Activated naive CD4-positive, alpha-beta T cell treated with Interleukin-2 at 50 U/mL for 16 hours (primary cell): ENCODE measurements at regions not wholly inside any gene's neighbourhood (a gene's known extent, or its start where the extent isn't known, plus 50 kb on each side); places are given as distances from the start of the nearest gene placed in this dataset.
"Not testable (repeated sequence)": the region's sequence is repeated elsewhere in the genome, so short reads cannot be mapped to it uniquely, and the experiment has no call there.

Experiments used
- DNase-seq: peaks from one replicate; pipeline ENCODE4 v3.0.0-alpha.2; 2020

DNA sequence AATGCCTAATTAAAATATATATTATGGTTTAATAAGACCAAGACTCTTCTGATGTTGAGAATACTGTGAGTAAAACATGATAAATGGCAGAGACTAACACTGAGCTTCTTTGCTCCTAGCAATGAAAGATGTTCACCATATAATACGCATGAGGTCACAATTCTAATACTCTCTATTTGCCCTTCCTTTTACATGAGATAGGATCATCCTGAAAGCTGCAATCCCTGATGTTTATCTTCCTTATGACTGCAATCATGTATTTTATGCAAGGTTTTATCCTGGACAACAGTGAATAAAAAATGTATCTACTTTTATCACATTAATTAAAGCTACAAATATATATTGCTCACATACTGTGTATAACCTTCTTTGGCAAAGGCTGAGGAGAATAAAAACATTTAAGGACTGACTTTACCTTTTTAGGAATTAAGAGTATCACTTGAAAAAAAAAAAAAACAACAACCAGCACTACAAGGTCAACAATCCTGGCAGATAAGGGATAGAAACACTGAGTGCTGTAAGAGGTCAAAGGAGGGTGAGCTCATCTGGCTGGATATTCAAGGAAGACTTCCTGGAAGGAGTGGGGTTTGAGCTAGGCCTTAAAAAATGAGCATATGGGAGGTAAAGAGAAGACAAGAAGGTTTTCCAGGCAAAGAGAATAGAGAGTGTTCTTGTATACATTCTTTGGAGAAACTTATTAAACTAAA is 99.9 kb downstream of the AREG start:
- DNase-seq: no peak

DNA sequence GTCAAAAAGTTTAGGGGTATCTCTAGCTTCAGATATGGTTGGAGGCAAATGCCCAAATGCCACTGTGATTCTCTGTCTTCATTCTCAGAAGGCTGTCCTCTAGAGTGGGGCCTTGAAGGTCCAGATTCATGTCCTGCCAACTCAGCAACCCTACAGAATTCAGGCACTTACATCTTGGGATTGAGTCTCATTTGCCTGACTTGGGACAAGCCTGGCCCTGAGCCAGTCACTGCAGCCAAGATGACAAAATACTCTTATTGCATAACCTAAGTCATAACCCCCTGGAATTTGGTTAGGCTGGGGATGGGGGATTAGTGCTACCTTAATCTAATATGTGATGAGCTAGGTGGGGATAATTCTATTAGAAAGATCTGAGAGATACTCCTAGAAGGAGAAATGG is 100.5 kb downstream of the AREG start:
- no peak for DNase-seq

DNA sequence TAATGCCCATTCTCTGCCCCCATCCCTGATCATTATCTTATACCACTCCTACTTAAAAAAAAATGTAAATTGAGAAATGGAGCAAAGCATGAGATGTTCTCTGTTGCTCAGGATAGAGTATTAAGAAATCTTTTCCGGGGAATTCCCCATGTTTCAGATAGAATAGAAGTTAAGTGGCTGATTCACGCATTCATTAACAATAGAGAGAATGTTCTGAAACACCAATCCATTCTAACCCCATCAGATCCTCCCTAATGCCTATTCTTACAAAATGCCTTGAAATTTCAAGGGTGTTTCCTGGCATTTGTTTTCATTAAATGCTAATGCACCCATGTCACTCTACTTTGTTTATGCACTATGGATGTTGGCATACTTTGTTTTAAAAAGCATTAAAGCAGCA is 101.1 kb downstream of the AREG start:
- DNase-seq: no peak

DNA sequence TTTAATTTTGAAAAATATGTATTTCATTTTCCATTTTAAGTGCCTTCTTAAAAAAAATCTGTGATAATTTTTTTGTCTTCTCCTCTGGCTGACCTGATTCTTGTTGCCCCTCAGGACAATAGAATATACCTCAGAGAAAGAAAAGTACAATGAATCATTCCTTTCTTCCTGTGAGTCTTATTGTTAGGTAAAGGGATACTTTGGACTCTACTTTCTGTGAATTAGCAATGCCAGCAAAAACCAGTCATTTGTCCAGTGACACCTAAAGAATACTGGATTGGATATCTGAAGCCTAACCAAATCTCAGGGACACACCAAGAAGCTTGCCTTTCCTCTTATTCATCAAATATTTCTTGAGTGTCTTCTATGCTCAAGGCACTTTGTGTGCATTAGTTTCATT is 102.1 kb downstream of the AREG start:
- DNase-seq: no peak

DNA sequence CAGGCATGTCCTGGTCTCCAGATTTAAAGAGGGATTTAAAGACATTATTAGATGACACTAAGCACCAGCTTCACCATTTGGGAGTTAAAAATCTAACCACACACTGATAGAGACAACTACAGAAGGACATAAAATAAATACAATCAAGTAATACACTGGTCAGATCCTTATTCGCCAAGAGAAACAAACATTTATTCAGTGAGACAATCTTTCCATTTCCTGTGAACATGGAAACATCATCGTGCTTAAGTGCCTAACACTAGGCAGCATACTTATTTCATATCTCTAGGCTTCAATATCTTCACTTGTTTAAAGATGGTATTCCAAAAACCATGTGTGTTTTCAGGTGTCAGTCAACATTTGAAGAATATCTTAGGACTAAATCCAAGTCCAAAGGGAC is 103.6 kb downstream of the AREG start:
- no peak for DNase-seq

DNA sequence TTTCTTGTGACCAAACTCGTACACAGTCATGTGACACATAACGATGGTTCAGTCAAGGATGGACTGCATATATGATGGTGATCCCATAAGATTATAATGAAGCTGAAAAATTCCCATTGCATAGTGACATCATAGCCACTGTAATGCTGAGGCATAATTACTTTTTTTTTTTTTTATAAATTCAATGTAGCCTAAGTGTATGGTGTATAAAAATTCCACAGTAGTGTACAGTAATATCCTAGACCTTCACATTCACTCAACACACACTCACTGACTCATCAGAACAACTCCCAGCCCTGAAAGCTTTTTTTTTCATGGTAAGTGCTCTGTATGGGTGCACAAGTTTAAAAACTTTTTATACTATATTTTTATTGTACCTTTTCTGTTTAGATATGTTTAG is 105.0 kb downstream of the AREG start:
- DNase-seq: no peak

DNA sequence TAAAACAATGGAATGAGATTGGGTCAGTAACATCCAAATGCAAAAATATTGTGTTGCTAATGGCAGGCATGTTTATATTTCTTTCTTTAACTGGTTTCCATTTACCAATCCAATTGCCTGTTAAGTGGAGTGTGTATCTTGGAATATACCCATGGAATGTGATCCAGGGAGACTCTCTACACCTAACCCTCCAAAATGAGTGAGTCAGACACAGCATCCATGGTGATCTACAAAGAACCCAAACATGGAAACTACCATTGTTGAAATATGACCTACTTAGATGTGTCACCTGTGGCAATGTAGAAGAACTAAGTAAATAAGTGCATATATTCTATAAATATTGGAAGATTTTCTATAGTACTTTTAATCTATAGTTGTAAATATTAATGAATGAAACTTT is 110.3 kb downstream of the AREG start:
- DNase-seq: no peak

DNA sequence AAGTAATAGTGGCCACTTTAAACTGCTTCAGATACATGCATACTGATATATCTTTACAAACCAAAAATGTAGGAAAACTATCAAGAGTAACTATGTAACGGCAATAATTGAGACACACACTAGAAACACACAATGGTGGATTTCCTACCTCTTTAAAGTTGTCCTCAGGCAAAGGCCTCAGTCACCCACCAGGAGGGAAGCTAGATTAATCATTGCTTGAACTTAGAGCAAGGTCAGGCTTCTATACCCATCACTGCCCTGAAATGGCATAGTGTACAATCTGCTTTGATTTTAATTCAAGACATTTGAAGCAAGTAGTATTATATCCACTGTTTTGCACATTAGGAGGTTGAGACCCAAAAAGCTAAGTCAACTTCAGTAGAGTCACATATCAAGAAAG is 110.9 kb downstream of the AREG start:
- DNase-seq: no peak

DNA sequence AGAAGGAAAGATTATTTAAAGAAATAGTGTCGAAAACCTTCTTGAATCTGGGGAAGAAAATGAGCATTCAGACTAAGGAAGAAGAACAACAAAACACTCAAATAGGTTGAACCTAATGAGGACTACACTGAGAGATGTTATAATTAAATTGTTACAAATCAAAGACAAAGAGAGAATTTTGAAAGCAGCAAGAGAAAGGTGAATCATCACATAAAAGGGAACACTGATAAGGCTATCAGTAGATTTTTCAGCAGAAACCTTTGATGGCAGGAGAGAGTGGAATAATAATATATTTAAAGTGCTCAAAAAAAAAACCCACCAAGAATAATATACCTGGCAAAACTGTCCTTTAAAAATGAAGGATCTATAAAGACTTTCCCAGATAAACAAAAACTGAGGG is 114.9 kb downstream of the AREG start:
- no peak for DNase-seq

DNA sequence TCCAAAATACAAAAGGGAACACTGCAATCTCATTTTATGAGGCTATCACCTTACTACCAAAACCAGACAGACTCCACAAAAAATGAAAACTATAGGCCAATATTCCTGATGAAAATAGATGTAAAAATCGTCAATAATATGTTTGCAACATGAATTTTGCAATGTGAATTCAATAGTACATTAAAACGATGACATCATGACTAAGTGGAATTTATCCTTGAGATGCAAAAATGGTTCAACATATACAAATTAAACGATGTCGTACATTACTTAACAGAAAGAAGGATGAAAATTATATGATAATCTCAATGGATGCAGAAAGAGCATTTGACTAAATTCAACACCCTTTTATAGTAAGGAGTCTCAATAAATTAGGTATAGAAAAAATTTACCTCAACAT is 123.0 kb downstream of the AREG start:
- DNase-seq: no peak

DNA sequence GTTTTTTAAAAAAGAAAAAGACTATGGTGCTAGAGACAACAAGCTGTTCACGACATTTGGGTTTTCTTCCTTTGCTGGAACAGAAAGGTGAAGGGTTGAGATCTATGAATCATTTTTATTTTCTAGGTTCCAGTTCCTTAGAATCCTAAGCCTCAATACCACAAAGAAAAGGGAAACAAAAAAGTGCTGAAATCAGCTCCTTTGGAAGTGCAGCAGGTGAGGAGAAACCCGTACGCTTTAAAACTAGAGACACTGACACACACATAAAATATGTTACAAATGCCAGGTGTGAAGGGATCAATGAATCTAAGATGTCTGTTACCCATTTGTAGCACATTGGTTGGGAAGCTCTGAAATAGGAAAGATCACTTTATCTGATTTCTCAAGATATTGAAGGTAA is 125.2 kb downstream of the AREG start:
- DNase-seq: no peak

DNA sequence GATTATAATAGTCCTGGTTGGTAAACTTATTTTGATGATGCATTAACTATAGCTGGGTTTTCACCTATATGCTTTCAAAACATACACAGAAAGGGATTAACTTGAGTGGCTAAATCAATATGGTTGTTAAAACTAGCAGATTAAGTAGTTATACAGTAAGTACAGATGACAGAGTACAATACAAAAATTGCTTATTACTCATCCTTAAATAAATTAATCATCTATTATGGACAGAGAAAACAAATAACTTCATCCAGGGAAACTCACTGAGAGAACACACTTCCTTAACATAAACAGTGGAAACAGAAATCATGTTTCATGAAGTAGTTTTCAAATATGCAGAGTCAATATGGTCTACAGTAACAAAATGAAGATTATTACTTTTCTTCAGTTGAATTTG is 133.4 kb downstream of the AREG start:
- no peak for DNase-seq

DNA sequence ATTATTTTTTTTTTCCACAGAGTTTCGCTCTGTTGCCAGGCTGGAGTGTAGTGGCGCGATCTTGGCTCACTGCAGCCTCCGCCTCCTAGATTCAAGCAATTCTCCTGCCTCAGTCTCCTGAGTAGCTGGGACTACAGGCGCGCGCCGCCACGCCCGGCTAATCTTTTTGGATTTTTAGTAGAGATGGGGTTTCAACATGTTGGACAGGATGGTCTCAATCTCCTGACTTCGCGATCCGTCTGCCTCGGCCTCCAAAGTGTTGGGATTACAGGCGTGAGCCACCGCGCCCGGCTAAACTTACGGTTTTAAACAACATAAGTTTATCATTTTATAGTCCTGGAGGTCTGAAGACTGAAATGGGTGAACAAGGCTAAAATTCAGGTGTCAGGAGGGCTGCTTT is 133.9 kb downstream of the AREG start:
- not testable (repeated sequence) for DNase-seq

DNA sequence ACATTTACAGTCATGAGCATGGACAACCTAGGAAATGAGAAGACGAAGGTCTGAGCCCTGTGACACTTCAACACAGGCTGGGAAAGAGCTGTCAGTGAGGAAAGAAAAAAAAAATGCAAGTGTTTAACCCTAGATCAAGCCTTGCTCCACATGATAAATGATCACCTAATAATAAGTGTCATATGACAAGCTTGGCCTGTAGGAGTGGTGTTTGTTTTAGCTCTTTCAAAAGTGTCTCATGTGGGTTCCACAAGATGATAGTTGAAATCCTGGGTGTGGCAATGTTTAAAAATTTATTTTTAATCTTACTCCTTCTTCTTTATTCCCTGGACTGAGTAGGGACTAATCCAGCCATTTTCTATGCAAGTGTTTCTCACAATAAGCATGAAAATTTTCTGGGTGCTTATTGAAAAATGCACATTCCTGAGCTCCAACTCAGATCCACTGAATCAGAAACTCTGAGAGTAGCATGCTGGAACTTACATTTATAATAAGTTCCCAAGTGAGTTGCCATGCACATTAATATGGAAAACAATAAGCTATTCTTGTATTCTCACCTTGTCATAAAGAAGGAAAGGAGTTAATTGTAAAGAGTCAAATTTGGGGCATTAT is 138.3 kb downstream of the AREG start:
- DNase-seq: no peak

DNA sequence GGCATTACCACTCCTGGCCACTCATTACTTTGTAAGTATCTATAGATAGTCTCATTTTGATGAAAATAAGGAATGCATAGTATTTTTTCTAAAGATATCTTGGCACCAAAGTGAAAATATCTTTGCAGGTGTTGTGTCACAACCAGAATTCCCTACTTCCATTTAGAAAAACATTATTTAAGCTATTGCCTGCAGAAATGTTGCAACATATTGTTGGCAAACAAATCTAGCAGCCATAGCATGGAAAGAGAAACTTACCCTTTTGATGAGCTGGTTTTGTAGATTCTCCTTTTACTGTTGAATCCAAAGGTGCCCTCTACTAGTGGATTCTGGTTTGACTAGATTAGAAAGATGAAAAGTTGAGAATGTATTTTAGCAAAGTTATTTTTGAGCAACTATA is 138.8 kb downstream of the AREG start:
- DNase-seq: no peak

DNA sequence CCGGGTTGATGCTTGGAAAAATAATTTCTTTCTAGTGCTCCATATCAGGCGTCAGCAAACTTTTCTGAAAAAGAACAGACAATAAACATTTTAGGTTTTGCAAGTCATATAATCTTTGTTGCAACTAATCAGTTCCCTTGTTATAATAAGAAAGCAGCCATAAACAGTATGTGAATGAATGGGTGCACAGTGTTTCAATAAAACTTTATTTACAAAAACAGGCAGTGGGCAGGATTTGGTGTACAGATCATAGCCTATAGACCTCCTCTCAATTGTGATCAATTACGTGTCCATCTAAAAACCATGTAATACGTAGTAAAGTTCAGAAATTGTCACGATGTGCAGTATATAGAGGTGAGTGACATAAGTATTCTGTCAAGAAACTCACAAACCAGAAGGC is 143.4 kb downstream of the AREG start:
- no peak for DNase-seq

DNA sequence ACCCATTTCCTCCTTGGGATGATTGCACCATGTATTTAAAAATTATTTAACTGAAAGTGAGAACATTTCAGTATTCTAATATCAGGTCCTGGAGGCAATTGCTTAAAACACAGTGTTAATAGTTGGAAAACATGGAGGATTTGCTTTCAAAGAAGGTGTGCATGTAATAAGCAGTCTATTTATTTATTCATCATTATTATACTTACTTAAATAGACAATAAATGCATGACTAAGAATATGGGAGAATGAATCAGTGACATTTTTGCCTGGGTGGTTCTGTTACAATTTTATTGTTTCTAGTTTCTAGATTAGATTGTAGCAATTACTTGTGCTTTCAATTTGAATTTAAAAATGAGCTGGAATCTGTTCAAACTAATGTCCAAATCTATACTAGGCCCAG is 145.5 kb downstream of the AREG start:
- DNase-seq: no peak

DNA sequence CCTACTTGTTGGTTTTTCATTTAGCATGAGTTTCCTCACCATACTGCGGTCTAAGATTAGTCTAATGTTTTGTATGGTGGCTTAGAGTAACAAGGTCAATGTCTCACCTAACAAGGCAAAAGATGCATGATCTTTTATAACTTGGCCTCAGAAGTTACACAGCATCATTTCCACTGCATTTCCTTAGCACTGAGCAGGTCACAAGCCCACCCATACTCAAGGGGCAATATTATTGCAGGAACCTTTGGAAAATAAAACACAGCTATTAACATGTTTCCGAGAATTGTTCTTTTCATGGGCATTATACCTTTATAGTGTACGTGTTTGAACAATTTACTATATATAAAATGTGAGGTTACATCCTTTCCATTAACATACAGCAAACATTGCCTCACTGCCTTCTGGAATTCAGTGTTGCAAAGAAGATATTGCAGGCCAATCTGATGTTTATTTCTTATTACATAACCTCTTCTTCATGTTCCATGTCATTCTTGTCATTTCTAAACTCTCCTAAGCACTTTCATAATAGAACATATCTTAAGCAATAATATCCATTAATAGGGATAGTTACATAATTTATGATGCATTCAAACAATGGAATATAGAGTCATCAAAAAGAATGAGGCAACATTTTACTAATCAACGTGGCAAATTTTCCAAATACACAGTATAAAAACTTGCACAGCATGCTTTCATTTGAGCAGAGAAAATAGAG is 153.8 kb downstream of the AREG start:
- DNase-seq: no peak

DNA sequence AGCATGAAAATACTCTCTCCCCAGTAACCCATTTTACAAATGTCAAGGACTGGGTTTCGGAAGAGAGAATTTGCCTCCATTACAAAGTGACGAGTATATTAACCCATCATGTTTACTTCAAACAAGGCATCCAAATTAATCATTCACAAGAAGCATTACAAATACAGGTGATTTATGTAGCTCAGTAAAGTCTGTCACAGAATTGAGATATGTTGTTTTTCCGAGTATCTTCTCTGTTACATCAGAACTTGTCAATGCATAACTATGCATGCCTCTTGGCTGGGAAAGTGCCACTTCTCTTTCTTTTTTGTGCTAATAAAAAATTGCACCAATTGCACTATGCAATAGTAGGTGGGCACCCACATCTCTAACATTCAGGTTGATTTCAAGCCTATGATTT is 158.2 kb downstream of the AREG start:
- no peak for DNase-seq

DNA sequence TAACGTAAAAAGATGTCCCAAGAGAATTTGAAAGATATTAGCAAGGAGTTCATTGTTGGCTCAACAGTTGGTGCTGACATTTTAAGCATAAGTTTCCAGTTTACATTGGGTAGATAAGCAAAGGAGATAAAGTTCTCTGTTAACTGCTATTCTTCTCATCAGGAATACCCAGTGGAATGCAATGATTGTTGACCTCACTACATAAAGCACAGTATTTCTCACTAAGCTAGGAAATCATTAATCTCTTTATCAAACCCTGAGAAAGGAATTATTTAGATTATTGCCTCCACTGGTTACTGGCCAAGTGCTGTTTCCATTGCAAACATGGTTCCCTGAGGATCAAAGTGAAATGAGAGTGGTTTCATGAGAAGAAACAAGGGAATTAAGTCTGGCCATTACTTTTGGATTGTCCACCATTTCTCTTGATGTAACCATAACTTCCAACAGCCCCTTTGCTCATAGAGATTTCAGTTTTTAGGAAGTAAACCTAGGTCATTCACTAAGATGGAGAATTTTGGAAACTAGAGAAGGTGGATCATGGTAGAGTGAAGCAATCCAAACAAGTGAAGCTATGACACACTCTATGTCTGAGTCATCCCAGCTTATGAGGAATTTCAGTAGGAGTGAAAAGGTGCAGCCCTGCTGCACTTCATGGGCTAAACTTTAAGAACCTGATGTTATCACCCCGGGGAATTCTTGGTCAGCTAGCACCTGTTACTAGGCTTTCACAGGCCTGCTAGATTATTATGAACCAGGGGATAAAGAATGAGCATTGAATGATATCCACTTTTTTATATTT is 163.4 kb downstream of the AREG start:
- DNase-seq: no peak

DNA sequence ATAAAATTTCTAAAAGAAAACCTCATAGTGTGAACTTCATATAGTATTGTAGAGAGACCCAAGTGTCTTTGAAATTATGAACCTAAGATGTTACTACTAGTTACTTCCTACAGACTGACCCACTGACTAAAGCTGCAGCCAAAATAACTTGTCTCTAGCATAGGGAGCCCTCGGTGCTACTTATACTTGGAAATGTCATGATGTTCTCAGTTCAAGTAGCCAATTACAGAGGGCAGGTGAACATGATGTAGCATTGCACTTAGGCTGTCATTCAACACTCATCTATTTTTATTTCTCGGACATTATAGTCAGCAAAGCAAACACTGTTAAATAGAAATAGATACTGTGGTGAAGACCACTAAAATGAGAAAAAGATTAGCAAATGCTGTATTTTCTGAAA is 165.6 kb downstream of the AREG start:
- no peak for DNase-seq

DNA sequence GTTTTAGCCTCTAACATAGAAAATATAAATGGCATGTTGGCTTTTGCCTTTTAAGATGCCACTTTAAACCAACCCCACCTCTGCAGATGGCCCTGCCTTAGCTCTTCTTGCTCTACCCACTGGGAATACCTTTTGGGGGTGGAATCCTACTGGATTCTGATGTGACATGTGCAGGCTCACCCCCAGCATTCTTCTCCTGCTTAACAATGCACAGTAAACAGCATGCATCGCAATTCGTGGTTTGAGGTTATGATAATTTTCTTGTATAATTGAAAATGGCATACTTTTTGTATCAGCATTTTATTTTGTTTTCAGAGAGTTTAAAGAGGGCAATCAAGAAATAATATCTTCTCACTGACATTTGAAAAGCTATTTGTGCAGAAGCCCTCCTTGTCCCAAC is 167.9 kb downstream of the AREG start:
- no peak for DNase-seq

DNA sequence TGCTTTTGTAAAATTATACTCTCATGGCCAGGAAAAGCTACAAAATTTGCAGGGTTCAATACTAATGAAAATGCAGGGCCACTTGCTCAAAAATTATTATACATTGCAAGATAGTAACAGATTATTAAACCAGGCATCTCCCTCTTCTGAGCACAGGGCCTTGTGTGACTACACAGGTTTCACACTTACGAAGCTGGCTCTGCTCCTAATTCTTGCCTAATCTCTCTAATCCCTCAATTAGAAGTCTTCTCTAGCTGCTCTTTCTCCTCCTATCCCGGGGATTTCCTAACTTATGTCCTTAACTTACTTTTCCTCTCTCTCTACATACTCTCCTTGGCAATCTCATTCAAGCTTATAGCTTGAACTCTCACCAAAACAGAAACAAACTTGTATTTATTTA is 168.3 kb downstream of the AREG start:
- DNase-seq: no peak

DNA sequence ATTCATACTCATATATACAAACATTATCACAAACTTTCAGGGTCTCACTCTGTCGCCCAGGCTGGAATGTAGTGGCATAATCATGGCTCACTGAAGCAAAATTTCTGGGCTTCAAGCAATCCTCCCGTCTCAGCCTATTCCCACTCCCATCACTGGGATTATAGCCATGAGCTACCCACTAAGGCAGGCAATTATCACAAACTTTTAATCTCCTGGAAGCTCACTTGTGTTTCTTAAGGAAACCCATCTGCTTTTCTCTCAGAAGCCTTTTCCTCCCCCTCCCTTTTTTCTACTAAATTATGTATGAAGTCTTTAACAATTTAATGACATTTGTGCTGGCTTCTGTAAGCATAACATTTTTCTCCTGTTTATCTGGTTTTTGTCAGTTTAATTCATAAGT is 170.5 kb downstream of the AREG start:
- no peak for DNase-seq
